Mesothelial cell of epicardium (in vitro differentiated cells): ENCODE measurements at regions not wholly inside any gene's neighbourhood (a gene's known extent, or its start where the extent isn't known, plus 50 kb on each side); places are given as distances from the start of the nearest gene placed in this dataset.
A peak's percentile ranks its signal among the peaks of the same experiment; 100 is the strongest.

Experiments
- DNase-seq, 2 experiments: peaks; one replicate each; pipeline ENCODE4 v3.0.0; 2021; ENCODE audit warnings: low spot score in 2 of 2; ENCODE audit not compliant: unreplicated experiment in 2 of 2
- H3K27ac Mint-ChIP-seq: 2 replicates; pipeline ENCODE4 v1.8.0; 2021; ENCODE audit warnings: mixed read lengths
- H3K27me3 Mint-ChIP-seq: 2 replicates; pipeline ENCODE4 v1.8.0; 2021; ENCODE audit warnings: low read depth, mixed read lengths
- H3K36me3 Mint-ChIP-seq: 2 replicates; pipeline ENCODE4 v1.8.0; 2021; ENCODE audit warnings: mixed read lengths
- H3K4me1 Mint-ChIP-seq: 2 replicates; pipeline ENCODE4 v1.8.0; 2021; ENCODE audit warnings: mixed read lengths
- H3K4me3 Mint-ChIP-seq: 2 replicates; pipeline ENCODE4 v1.8.0; 2021; ENCODE audit warnings: mild to moderate bottlenecking, moderate library complexity, mixed read lengths
- H3K9me3 Mint-ChIP-seq: 2 replicates; pipeline ENCODE4 v1.8.0; 2021; ENCODE audit warnings: mixed read lengths
- CTCF ChIP-seq: fragments of 200-600 bp; sonication (generic); IDR thresholded peaks from one replicate; pipeline ENCODE4 v1.5.0; 2021; ENCODE audit warnings: antibody characterized with exemption; ENCODE audit not compliant: unreplicated experiment

GRCh38 chr11:76607431-76607830, 63.1 kb downstream of the LRRC32 start:
- H3K27me3 Mint-ChIP-seq = no peaks in the 10 kb centered on the region
- no peak for TF ChIP-seq CTCF
- peaks cover 13% of the 10 kb centered on the region for H3K9me3 Mint-ChIP-seq
- H3K27ac Mint-ChIP-seq = no peak overlapping the region
- H3K4me1 Mint-ChIP-seq = peaks cover 16% of the 10 kb centered on the region
- H3K36me3 Mint-ChIP-seq = no peaks in the 10 kb centered on the region
- DNase-seq = no peak
- H3K4me3 Mint-ChIP-seq = no peak overlapping the region

- TF ChIP-seq CTCF = no peak
- Mint-ChIP-seq H3K4me1 (peaks cover 18% of the 10 kb centered on the region), H3K27ac (peak overlapping the region; percentile 10), H3K36me3 (no peaks in the 10 kb centered on the region), H3K27me3 (no peaks in the 10 kb centered on the region), H3K9me3 (peaks cover 13% of the 10 kb centered on the region), H3K4me3 (no peak overlapping the region)
- no peak for DNase-seq
Measured at GRCh38 chr11:76605338-76606074, 65.0 kb downstream of the LRRC32 start.

GRCh38 chr11:76604626-76605241, 65.8 kb downstream of the LRRC32 start:
- peaks cover 13% of the 10 kb centered on the region for H3K9me3 Mint-ChIP-seq
- H3K4me1 Mint-ChIP-seq = peaks cover 18% of the 10 kb centered on the region
- DNase-seq = no peak
- no peak overlapping the region for H3K4me3 Mint-ChIP-seq
- no peak for TF ChIP-seq CTCF
- no peaks in the 10 kb centered on the region for H3K36me3 Mint-ChIP-seq
- H3K27me3 Mint-ChIP-seq = no peaks in the 10 kb centered on the region
- H3K27ac Mint-ChIP-seq = peak overlapping the region; percentile 18

GRCh38 chr11:76604081-76604625, 66.4 kb downstream of the LRRC32 start:
- Mint-ChIP-seq H3K9me3 (peaks cover 13% of the 10 kb centered on the region), H3K27me3 (no peaks in the 10 kb centered on the region), H3K4me3 (no peak overlapping the region), H3K36me3 (no peaks in the 10 kb centered on the region), H3K27ac (peak overlapping the region; percentile 18), H3K4me1 (peaks cover 21% of the 10 kb centered on the region)
- no peak for TF ChIP-seq CTCF
- DNase-seq = no peak

- H3K4me1 Mint-ChIP-seq = peaks cover 27% of the 10 kb centered on the region
- H3K36me3 Mint-ChIP-seq = no peaks in the 10 kb centered on the region
- no peaks in the 10 kb centered on the region for H3K27me3 Mint-ChIP-seq
- no peak overlapping the region for H3K4me3 Mint-ChIP-seq
- peaks cover 13% of the 10 kb centered on the region for H3K9me3 Mint-ChIP-seq
- no peak for DNase-seq
- peak overlapping the region; percentile 24 for H3K27ac Mint-ChIP-seq
- no peak for TF ChIP-seq CTCF
Measured at GRCh38 chr11:76603202-76603601, 67.3 kb downstream of the LRRC32 start.
